ENCODE measurements at regions not wholly inside any gene's neighbourhood (a gene's known extent, or its start where the extent isn't known, plus 50 kb on each side); places are given as distances from the start of the nearest gene placed in this dataset.
A peak's percentile ranks its signal among the peaks of the same experiment; 100 is the strongest.

- H3K9me3 ChIP-seq (ENCODE audit: control insufficient read depth, low read length), result no peaks in the 10 kb centered on the region
- H3K4me1 ChIP-seq (ENCODE audit: control insufficient read depth, insufficient read depth, low read length), result peaks cover 7% of the 10 kb centered on the region
- intact Hi-C loops (cut with DNase I), result no loop called here
- H3K27ac ChIP-seq (ENCODE audit: low read length), result no peak overlapping the region
- DNase-seq (no peak), ATAC-seq (no peak)
- no peaks in the 10 kb centered on the region for H3K27me3 ChIP-seq (ENCODE audit: control insufficient read depth, insufficient read depth)
- no peak overlapping the region for H3K4me3 ChIP-seq (ENCODE audit: low read length)
- 97% methylated on average over 9 of the region's 9 CpGs for WGBS
Measured at GRCh38 chr16:85548375-85548774, 64.7 kb upstream of the GSE1 start.

GRCh38 chr16:85549766-85550421 lies 63.2 kb upstream of the GSE1 start:
- no peak for ATAC-seq
- H3K9me3 ChIP-seq (ENCODE audit: control insufficient read depth, low read length), result no peaks in the 10 kb centered on the region
- no peak overlapping the region for H3K4me3 ChIP-seq (ENCODE audit: low read length)
- DNase-seq, result no peak
- intact Hi-C loops (cut with DNase I), result no loop called here
- no peaks in the 10 kb centered on the region for H3K27me3 ChIP-seq (ENCODE audit: control insufficient read depth, insufficient read depth)
- WGBS, result 73% methylated on average over 13 of the region's 13 CpGs
- H3K27ac ChIP-seq (ENCODE audit: low read length), result no peak overlapping the region
- H3K4me1 ChIP-seq (ENCODE audit: control insufficient read depth, insufficient read depth, low read length), result no peaks in the 10 kb centered on the region

- Histone ChIP-seq H3K4me3 (ENCODE audit: low read length) (no peak overlapping the region), H3K9me3 (ENCODE audit: control insufficient read depth, low read length) (no peaks in the 10 kb centered on the region), H3K4me1 (ENCODE audit: control insufficient read depth, insufficient read depth, low read length) (no peaks in the 10 kb centered on the region), H3K27ac (ENCODE audit: low read length) (no peak overlapping the region), H3K27me3 (ENCODE audit: control insufficient read depth, insufficient read depth) (no peaks in the 10 kb centered on the region)
- ATAC-seq (no peak), DNase-seq (peak in 1 of 3 donors; percentile 69)
- 65% methylated on average over 14 of the region's 14 CpGs for WGBS
- intact Hi-C loops (cut with DNase I), result no loop called here
Measured at GRCh38 chr16:85550422-85550864, 62.7 kb upstream of the GSE1 start.

GRCh38 chr16:85550953-85551924 lies 61.9 kb upstream of the GSE1 start:
- Histone ChIP-seq H3K4me1 (ENCODE audit: control insufficient read depth, insufficient read depth, low read length) (no peaks in the 10 kb centered on the region), H3K4me3 (ENCODE audit: low read length) (no peak overlapping the region), H3K9me3 (ENCODE audit: control insufficient read depth, low read length) (no peaks in the 10 kb centered on the region), H3K27ac (ENCODE audit: low read length) (no peak overlapping the region), H3K27me3 (ENCODE audit: control insufficient read depth, insufficient read depth) (no peaks in the 10 kb centered on the region)
- WGBS, result 72% methylated on average over 25 of the region's 25 CpGs
- peak in 1 of 3 donors; percentile 57 for DNase-seq
- no peak for ATAC-seq
- intact Hi-C loops (cut with DNase I), result no loop called here

GRCh38 chr16:85552980-85553435 lies 60.1 kb upstream of the GSE1 start:
- Histone ChIP-seq H3K4me1 (ENCODE audit: control insufficient read depth, insufficient read depth, low read length) (peaks cover 3% of the 10 kb centered on the region), H3K4me3 (ENCODE audit: low read length) (peak overlapping the region; percentile 89), H3K27ac (ENCODE audit: low read length) (no peak overlapping the region), H3K27me3 (ENCODE audit: control insufficient read depth, insufficient read depth) (no peaks in the 10 kb centered on the region), H3K9me3 (ENCODE audit: control insufficient read depth, low read length) (no peaks in the 10 kb centered on the region)
- WGBS, result 5% methylated on average over 42 of the region's 43 CpGs
- DNase-seq (no peak), ATAC-seq (no peak)
- intact Hi-C loops (cut with DNase I), result no loop called here

- peaks cover 3% of the 10 kb centered on the region for H3K4me1 ChIP-seq (ENCODE audit: control insufficient read depth, insufficient read depth, low read length)
- peak overlapping the region; percentile 89 for H3K4me3 ChIP-seq (ENCODE audit: low read length)
- no peaks in the 10 kb centered on the region for H3K27me3 ChIP-seq (ENCODE audit: control insufficient read depth, insufficient read depth)
- H3K9me3 ChIP-seq (ENCODE audit: control insufficient read depth, low read length), result no peaks in the 10 kb centered on the region
- H3K27ac ChIP-seq (ENCODE audit: low read length), result peak overlapping the region; percentile 87
- ATAC-seq, result peak; percentile 68
- intact Hi-C loops (cut with DNase I), result no loop called here
- DNase-seq, result peak; percentile 80 to 93 (median 92)
- under 1% methylated on average over 57 of the region's 57 CpGs for WGBS
Measured at GRCh38 chr16:85553436-85554113, 59.5 kb upstream of the GSE1 start.

GRCh38 chr16:85554114-85554888 lies 58.8 kb upstream of the GSE1 start:
- intact Hi-C loops (cut with DNase I), result no loop called here
- peak overlapping the region; percentile 94 for H3K27ac ChIP-seq (ENCODE audit: low read length)
- ATAC-seq (peak; percentile 56 to 57), DNase-seq (peak; percentile 69 to 86 (median 83))
- peaks cover 3% of the 10 kb centered on the region for H3K4me1 ChIP-seq (ENCODE audit: control insufficient read depth, insufficient read depth, low read length)
- no peaks in the 10 kb centered on the region for H3K27me3 ChIP-seq (ENCODE audit: control insufficient read depth, insufficient read depth)
- no peaks in the 10 kb centered on the region for H3K9me3 ChIP-seq (ENCODE audit: control insufficient read depth, low read length)
- H3K4me3 ChIP-seq (ENCODE audit: low read length), result peak overlapping the region; percentile 89
- WGBS, result under 1% methylated on average over 49 of the region's 49 CpGs

- ATAC-seq (peak; percentile 62 to 70), DNase-seq (peak; percentile 82 to 91 (median 89))
- under 1% methylated on average over 62 of the region's 62 CpGs for WGBS
- intact Hi-C loops (cut with DNase I), result loop anchor here in 2 of 4 donors (5.0 kb wide), 1 partner anchor 57 kb away; the partner anchor contains the start of gene GSE1 (in 2 of the 2)
- Histone ChIP-seq H3K4me3 (ENCODE audit: low read length) (peak overlapping the region; percentile 89), H3K9me3 (ENCODE audit: control insufficient read depth, low read length) (no peaks in the 10 kb centered on the region), H3K4me1 (ENCODE audit: control insufficient read depth, insufficient read depth, low read length) (peaks cover 4% of the 10 kb centered on the region), H3K27ac (ENCODE audit: low read length) (peak overlapping the region; percentile 94), H3K27me3 (ENCODE audit: control insufficient read depth, insufficient read depth) (no peaks in the 10 kb centered on the region)
Measured at GRCh38 chr16:85554889-85555718, 58.0 kb upstream of the GSE1 start.

- intact Hi-C loops (cut with DNase I), result loop anchor here in 2 of 4 donors (5.0 kb wide), 1 partner anchor 56 kb away; the partner anchor contains the start of gene GSE1 (in 2 of the 2)
Measured at GRCh38 chr16:85555719-85556455, 57.2 kb upstream of the GSE1 start.

More at GRCh38 chr16:85555719-85556455, 57.2 kb upstream of the GSE1 start:
- WGBS, result under 1% methylated on average over 43 of the region's 43 CpGs
- H3K9me3 ChIP-seq (ENCODE audit: control insufficient read depth, low read length), result no peaks in the 10 kb centered on the region
- peak in 1 of 3 donors; percentile 70 for DNase-seq
- peaks cover 4% of the 10 kb centered on the region for H3K4me1 ChIP-seq (ENCODE audit: control insufficient read depth, insufficient read depth, low read length)
- ATAC-seq, result no peak
- H3K4me3 ChIP-seq (ENCODE audit: low read length), result peak overlapping the region; percentile 89
- H3K27ac ChIP-seq (ENCODE audit: low read length), result peak overlapping the region; percentile 42
- no peaks in the 10 kb centered on the region for H3K27me3 ChIP-seq (ENCODE audit: control insufficient read depth, insufficient read depth)
